Mammary epithelial cell (primary cell): ENCODE measurements at regions not wholly inside any gene's neighbourhood (a gene's known extent, or its start where the extent isn't known, plus 50 kb on each side); places are given as distances from the start of the nearest gene placed in this dataset.

Experiments
- CTCF ChIP-seq, 2 donors: IDR thresholded peaks in 1 of 2; conservative IDR thresholded peaks in 1 of 2; 2 replicates each; pipeline ENCODE4 v1.5.1; 2011 to 2012; ENCODE audit warnings: inconsistent platforms in 2 of 2, low read length in 2 of 2, mild to moderate bottlenecking in 2 of 2, control low read depth in 1 of 2, low read depth in 1 of 2; ENCODE audit not compliant: insufficient read depth in 1 of 2; ENCODE audit errors: extremely low read depth in 1 of 2
- EZH2 ChIP-seq: IDR thresholded peaks from 2 replicates; pipeline ENCODE4 v1.6.1; 2012; ENCODE audit warnings: low read length, inconsistent platforms, borderline replicate concordance

- TF ChIP-seq EZH2 (no peak), CTCF (conservative IDR thresholded peaks at IDR 0.05 in 1 of 2, IDR thresholded peaks at IDR 0.05 in 1 of 2; ENCODE audit: extremely low read depth in 1 of 2, insufficient read depth in 1 of 2, low read depth in 1 of 2, low read length in 2 of 2) (no peak)
These were observed 667.9 kb upstream of the SLITRK5 start for GRCh38 chr13:87003265-87003664.
